ENCODE measurements at regions not wholly inside any gene's neighbourhood (a gene's known extent, or its start where the extent isn't known, plus 50 kb on each side); places are given as distances from the start of the nearest gene placed in this dataset.
A peak's percentile ranks its signal among the peaks of the same experiment; 100 is the strongest.

DNA sequence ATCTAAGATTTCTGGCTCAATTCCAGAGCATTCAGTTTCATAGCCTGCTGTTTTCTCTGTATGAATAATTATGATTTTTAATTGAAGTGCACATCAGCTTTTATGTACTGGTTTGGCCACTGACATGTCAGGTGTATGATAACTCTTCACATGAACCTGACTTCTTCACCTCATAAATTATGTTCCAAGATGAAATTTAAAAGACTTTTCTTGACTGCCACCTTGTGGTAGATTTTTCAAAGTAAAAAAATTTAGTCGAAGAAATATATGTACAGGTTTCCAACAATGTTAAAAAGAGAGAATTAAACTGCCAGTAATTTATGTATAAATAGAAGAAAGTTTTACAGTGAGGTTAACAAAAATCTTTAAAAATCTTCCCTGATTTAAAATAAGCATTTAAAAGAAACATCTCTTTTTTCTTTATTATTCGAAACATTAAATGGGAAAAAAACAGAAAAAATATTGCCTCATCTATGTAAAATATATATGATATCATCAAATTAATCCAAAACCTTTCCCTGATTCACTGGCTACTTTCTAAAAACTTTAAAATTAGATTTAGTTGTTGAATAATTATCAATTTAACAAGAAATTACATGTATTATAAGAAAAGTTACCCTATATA lies 124.9 kb upstream of the ATXN7L3B start:
- TF ChIP-seq, protein P1, sequence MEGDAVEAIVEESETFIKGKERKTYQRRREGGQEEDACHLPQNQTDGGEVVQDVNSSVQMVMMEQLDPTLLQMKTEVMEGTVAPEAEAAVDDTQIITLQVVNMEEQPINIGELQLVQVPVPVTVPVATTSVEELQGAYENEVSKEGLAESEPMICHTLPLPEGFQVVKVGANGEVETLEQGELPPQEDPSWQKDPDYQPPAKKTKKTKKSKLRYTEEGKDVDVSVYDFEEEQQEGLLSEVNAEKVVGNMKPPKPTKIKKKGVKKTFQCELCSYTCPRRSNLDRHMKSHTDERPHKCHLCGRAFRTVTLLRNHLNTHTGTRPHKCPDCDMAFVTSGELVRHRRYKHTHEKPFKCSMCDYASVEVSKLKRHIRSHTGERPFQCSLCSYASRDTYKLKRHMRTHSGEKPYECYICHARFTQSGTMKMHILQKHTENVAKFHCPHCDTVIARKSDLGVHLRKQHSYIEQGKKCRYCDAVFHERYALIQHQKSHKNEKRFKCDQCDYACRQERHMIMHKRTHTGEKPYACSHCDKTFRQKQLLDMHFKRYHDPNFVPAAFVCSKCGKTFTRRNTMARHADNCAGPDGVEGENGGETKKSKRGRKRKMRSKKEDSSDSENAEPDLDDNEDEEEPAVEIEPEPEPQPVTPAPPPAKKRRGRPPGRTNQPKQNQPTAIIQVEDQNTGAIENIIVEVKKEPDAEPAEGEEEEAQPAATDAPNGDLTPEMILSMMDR (IDR thresholded peaks at IDR 0.05), result peak in 1 of 2 donors; percentile 41
- H3K36me3 ChIP-seq, result no peaks in the 10 kb centered on the region
- ATAC-seq, result no peak
- no peak overlapping the region for H3K4me3 ChIP-seq
- intact Hi-C loops (cut with DNase I), result no loop called here
- DNase-seq, result peak in 2 of 4 donors; percentile 2 to 3
- H3K9me3 ChIP-seq, result no peaks in the 10 kb centered on the region
- no peaks in the 10 kb centered on the region for H3K27me3 ChIP-seq
- H3K27ac ChIP-seq, result no peak overlapping the region
- H3K4me1 ChIP-seq, result no peaks in the 10 kb centered on the region

DNA sequence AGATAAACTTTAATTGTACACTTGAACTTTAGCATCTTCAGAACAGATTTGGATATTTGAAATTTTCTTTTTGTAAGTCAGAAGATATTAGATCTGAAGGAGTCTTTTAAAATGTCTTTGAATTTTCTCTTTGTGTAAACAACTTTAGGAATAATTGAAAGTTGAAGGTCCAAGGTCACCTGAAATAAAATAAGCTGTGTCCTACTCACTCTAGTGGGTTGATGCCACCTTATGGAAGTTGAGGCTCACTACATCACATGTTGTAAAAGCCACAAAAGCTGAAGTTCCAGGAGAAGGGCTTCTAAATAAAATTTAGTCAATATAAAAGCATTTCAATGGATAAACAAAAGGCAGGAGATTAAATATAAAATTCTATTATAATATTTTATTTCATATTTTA lies 122.0 kb upstream of the ATXN7L3B start:
- peak in 1 of 4 donors; percentile 4 for DNase-seq
- Histone ChIP-seq H3K4me3 (no peak overlapping the region), H3K9me3 (no peaks in the 10 kb centered on the region), H3K27ac (no peak overlapping the region), H3K36me3 (no peaks in the 10 kb centered on the region), H3K27me3 (no peaks in the 10 kb centered on the region), H3K4me1 (no peaks in the 10 kb centered on the region)
- intact Hi-C loops (cut with DNase I), result no loop called here
- TF ChIP-seq, protein P1 (IDR thresholded peaks at IDR 0.05), result peak in 1 of 2 donors; percentile 16
- ATAC-seq, result no peak

DNA sequence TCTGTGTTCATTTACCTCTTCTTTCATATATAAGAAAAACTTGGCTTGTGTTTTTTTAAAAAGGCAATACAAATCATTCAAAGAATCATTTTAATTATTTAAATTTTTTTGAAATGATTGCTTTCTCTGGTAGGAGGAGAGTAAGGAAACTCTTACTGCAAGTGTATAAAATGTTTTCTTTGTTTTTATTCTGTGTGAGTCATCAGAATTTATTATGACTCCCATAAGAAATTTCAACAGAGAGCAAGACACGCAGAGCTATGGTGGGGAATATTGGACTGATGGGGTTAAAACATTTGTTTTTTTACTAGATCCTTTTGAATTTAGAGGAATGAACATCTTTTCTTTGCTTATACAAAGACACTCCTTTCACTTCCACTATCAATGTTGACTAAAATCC lies 119.1 kb upstream of the ATXN7L3B start:
- intact Hi-C loops (cut with DNase I), result no loop called here
- ATAC-seq (no peak), DNase-seq (no peak)
- TF ChIP-seq, protein P1 (IDR thresholded peaks at IDR 0.05), result no peak
- Histone ChIP-seq H3K9me3 (no peaks in the 10 kb centered on the region), H3K27ac (no peak overlapping the region), H3K4me1 (no peaks in the 10 kb centered on the region), H3K27me3 (no peaks in the 10 kb centered on the region), H3K4me3 (no peak overlapping the region), H3K36me3 (no peaks in the 10 kb centered on the region)

DNA sequence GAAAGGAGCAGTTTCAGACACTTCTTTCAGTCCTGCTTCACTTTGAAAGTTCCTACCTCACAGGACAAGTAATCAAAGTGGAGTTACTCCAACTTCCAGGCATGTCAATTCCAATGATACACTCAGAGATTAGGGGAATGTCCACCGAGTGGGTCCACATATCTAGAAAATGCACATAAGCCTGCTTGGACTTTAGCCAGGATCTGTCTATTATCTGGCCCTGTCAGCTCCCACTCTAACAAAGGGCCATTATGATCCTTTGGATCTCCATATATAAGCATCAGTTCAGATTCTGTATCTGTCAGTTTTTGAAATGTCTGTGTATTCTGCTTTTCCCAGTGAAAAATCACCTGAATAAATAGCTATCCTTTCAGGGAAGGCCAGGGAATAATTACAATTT lies 112.9 kb upstream of the ATXN7L3B start:
- no peak for ATAC-seq

DNA sequence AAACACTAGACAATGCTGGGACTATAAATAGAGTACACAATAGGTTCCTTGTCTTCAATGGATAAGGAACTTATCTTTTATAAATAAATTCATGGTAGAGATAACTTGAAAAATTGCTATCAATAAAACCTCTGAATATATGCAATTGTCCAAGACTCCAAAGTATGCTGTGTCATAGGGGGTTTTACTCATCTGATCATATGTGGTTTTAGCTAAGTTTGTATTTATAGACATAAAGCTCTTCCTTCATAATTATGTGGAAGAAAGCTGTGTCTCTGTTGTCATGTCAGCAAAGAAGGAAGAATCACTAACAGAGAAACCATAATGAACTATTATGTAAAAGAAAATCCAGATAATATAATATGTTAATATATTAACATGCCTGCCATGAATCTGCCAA lies 111.5 kb upstream of the ATXN7L3B start:
- ATAC-seq (no peak), DNase-seq (no peak)
- Histone ChIP-seq H3K36me3 (no peaks in the 10 kb centered on the region), H3K27ac (no peak overlapping the region), H3K4me1 (no peaks in the 10 kb centered on the region), H3K9me3 (no peaks in the 10 kb centered on the region), H3K4me3 (no peak overlapping the region), H3K27me3 (no peaks in the 10 kb centered on the region)
- TF ChIP-seq, protein P1 (IDR thresholded peaks at IDR 0.05), result no peak
- intact Hi-C loops (cut with DNase I), result no loop called here

More for the DNA sequence above, 112.9 kb upstream of the ATXN7L3B start:
- intact Hi-C loops (cut with DNase I), result no loop called here
- no peaks in the 10 kb centered on the region for H3K4me1 ChIP-seq
- DNase-seq, result no peak
- no peaks in the 10 kb centered on the region for H3K9me3 ChIP-seq
- no peaks in the 10 kb centered on the region for H3K27me3 ChIP-seq
- TF ChIP-seq, protein P1 (IDR thresholded peaks at IDR 0.05), result no peak
- no peaks in the 10 kb centered on the region for H3K36me3 ChIP-seq
- no peak overlapping the region for H3K27ac ChIP-seq
- no peak overlapping the region for H3K4me3 ChIP-seq
